ENCODE measurements at regions not wholly inside any gene's neighbourhood (a gene's known extent, or its start where the extent isn't known, plus 50 kb on each side); places are given as distances from the start of the nearest gene placed in this dataset.
A peak's percentile ranks its signal among the peaks of the same experiment; 100 is the strongest.

DNA sequence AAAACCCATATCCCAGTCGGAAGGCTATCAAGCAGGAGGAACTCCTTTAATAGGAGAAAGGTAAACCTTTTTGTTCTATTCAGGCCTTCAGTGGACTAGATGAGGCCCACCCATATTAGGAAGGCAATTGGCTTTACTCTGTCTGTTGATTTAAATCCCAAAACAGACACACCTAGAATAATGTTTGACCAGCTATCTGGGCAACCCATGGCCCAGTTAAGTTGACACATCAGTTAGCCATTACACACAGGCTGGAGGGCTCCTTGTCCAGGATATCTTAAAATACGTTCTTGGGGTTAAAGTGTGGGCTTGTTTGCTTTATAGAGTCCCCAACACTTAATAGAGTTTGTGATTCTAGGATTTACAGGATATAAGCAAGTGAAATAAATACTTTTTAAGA, 339.0 kb upstream of the PRKCQ start:
- DNase-seq: no peak

DNA sequence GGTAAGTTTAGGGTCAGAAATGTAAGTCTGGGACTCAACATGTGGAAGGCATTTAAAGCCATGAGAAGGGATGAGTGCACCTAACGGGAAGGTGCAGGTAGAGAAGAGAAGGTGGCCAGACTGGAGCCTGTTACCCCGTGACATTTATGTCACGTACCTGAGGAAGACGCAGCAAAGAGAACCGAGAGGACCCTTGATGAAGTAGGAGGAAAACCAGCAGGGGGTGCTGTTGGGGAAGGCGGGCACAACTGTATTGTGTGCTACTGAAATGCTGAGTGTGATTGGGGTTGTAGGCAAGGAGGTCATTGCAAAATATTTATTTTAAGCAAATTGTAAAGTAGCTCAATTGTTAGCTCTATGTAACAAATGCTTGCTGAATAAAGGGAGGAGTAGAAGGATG, 338.2 kb upstream of the PRKCQ start:
- DNase-seq: peak; percentile 64 to 76

DNA sequence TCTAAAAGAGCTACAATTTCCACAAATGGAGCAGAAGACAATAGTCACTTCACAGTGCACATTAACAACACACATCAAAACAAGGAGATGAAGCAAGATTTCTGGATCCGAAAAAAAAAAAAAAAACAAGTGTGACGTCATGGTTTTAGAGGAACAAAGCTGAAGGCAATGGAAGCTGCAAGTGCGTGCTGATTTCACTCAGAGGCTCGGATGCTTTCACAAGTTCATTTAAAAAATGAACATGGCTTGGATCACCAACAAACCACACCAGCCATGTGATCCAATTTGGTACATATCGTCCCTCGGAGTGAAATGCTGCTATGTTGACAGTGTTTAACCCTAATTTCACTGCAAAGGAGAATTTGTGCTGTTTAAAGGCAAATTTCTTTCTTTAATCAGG, 337.0 kb upstream of the PRKCQ start:
- no peak for DNase-seq

DNA sequence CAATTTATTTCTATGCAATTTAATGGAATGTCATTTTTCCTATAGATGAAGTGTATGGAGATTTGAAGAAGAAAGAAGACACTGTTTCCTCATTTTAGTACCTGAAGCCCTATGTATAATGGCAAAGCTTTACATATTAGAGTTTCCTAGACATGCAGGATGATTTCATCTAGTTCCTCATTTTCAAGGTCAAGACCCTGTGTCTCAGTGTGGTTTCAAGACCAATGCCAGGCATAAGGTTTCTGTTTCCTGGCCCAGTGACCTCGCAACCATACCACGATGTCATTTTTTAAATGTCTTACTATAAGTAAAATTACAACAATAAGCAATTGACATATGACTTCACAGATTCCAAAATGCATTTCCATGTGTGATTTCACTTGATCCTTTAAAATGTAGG, 336.5 kb upstream of the PRKCQ start:
- no peak for DNase-seq

DNA sequence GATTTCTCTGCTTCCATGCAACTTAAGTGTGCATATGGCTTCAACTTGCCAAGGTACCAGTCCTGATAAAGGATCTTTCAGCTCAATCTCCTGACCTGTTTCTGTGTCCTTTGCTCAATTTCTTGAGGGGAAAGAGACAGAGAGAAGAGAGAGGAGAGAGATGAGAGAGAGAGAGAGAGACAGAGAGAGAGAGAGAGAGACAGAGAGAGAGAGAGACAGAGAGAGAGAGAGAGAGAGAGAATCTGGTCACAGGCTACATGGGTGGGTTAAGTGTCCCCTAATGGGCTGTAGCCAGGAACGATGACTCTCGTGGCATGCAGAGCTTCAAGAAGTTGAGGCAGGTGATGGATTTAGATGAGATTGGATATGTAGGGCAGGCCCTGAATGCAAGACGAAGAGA, 335.2 kb upstream of the PRKCQ start:
- DNase-seq: no peak

DNA sequence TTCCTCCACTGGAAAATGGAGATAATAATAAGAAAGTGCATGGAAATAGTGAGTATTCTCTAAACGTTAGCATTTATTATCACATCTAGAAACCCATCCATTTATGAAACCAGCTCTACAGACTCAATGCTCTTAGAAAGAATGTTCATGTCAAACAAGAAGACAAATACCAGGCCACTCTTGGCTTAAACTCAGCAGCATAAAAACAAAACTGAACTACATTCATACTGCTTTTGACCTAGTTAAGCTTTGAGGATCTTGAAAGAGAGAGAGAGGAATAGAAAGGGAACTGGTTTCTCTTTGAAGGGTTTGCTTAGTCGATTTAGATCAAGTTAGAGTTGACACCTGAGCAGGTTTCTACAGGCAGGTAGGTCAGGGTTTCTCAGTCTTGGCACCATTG, 332.9 kb upstream of the PRKCQ start:
- DNase-seq: no peak

DNA sequence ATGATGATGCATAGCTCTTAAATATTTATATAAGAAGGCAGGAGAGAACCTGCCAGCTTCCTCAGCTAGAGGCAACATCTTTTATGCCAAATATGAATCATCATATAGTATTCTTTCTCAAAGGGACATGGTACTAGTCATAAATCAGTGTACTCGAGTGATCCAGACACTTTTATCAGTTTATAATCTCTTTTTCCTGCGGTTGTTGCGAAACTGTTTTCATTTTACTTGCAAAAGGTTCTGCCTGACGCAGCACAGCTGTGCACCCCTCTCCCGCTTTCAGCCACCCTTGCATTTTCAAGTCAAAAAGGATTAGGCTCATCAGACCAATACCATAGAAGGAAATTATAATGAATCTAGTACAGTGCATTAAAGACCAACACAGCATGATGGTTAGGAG, 332.3 kb upstream of the PRKCQ start:
- no peak for DNase-seq

DNA sequence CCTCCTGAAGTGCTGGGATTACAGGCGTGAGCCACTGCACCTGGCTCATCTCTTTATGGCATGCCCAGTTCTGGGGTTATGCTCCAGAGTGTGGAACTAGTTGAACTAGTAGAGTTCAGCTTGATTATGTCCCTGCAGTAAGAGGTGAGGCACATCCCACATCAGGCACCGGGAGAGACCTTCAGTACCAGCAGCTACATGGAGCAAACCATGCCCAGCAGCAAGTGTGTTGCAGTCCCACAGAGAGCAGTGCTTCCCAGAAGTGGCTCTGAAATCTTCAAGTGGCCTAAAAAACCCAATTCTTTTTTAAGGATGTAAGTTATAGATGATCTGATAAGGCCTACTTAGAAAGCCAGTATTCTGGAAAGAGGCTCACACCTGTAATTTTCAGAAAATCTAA, 331.9 kb upstream of the PRKCQ start:
- no peak for DNase-seq

DNA sequence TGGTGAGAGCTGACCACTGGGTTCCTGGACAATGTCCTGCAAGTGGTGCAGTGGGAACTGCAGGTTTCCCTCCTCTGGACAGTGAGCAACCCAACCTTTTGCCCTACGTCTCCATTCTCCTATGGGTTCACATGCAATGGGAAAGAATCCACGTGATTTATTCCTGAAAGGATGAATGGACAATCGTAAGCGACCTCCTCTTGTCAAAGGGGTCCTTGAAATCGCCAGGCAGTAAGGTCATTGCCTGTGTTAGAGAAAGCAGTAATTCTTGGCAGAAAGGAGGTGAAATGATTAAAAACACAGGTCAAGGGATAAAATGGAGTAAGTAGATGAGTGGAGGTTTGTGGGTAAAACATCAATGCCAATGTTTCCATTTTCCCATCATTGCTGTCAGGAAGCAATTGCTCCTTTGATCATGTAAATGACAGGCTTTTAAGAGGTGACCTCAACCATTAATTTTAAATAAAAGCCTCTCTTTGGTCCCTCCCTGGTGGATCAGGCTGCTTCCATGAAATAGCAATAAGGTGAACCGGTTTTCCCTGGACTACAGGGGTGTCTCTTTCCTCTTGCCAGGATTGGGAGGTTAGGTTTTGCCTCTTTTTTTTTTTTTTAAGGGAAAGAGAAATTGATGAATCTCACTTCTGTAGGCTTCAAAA, 330.0 kb upstream of the PRKCQ start:
- DNase-seq: no peak

DNA sequence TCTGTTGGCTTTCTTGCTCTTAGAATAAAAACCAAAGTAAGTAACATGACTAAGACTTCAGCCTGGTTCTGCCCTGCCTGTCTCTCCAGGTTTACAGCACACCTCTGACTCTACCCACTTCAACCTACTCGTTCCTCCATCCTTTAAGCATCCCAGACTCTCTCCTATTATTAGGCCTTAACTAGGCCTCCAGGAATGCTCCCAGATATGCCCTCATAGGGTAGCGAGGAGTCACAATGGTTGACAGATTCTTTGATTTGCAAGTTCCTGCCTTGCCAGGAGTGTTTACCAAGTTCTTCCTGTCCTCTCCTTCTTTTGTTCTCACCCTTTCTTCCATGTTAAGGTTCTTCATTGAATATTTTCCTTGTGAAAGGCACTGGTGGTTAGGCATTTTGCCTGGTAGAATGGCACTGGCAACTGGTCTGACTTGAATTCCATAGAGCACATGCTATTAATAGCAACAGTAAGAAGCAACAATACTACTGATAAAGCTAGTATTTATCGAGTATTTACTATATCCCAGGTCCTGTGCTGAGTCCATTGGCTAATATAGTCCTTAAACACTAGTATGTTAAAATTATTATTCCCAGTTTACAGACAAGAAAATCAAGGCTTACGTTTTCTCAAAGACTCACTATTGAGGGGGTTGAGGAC, 327.9 kb upstream of the PRKCQ start:
- no peak for DNase-seq

DNA sequence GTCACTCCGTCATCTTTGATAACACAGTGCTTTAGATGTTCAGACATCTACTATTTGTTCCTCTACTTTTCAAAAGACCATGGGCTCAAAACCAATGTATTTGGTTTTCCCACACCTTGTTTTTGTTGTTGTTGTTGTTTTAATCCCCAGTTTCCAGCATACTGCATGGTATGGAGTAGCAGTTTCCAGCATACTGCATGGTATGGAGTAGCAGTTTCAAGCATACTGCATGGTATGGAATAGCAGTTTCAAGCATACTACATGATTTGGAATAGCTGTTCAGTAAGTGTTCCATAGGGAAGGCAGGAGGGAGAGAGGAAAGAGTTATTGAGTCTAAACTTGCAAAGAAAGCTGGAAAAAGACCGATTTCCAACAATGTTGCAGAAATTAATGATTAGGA, 314.3 kb upstream of the PRKCQ start:
- DNase-seq: no peak

DNA sequence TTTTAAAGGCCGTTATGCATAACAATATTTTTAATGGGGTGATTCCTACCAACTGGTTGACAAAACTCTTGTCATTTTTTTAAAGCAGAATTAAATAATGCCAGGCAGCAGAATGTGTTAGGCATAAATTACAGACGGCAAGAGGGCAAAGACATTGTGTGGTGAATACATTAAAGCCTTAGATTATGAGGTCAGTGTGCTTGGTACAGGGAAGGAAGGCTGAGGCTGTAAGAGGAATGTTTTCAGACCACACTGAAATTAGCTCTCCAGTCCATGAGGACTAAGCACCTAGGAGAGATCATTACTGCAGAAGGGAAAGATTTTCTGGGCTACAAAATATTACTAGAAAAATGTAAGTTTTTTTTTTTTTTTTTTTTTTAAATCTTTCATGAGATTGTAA, 312.8 kb upstream of the PRKCQ start:
- DNase-seq: no peak

DNA sequence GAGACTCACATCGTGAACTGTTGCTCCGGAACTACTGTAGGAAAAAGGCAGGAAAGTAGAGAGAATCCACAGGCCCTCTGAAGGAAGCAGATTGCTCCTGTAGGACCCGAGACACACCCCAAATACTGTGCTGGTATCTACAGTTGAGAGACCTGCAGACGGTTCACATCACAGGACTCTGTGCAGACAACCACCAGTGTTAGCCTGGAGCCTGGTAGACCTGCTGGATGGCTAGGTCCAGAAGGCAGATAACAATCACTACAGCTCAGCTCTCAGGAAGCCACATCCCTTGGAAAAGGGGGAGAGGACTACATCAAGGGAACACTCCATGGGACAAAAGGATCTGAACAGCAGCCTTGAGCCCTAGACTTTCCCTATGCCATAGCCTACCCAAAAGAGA, 311.8 kb upstream of the PRKCQ start:
- no peak for DNase-seq

DNA sequence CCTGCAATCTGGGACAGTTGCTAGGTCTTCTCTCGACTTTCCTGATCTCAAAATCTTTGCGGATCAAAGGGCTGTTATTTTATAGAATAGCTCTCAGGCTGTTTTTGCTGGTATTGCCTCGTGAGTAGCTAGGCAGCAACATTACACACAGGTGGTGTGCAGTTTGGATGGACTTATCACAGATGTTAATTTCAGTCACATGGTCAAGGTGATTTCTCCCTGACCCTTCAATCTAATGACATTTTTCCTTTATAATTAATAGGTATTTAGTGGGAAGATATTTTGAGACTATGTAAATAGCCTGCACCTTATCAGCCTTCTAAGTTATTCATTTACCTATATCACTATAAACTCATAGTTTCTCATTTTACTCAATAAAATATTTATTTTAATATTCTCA, 309.6 kb upstream of the PRKCQ start:
- no peak for DNase-seq

DNA sequence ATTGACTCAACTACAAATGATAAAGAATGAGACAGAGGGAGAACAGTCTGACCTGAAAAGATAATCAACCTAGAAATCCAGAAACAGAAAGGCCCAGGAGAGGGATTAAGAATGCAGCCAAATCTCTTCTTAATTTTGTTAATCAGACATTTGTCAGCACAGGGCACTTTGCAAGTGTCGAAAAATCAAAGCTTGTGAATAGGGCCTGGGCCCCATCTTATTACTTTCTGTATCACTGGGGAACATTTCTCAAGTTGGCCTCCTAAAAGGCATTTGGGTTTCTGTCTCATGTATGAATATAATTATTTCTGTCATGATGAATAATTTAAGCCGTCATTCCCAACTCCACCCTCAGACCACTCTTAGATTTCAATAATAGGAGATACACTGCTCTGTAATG, 308.4 kb upstream of the PRKCQ start:
- no peak for DNase-seq

DNA sequence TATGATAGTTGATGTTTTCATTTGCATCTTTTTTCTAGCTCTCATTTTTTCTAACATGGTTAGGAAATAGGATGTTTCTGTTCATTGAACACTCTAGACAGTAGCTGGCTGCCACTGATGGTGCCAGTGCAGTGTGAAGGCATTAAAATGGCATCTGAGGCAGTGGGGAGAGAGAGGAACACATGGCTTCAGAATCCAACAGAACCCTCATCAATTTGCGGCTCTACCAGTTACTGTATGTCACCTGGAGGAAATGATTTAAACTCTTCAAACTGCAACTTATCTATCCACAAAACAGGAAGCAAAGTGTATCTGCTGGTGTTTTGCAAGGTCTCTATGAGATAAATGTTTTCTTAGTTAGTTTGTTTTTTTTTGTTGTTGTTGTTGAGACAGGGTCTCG, 305.2 kb upstream of the PRKCQ start:
- DNase-seq: no peak

DNA sequence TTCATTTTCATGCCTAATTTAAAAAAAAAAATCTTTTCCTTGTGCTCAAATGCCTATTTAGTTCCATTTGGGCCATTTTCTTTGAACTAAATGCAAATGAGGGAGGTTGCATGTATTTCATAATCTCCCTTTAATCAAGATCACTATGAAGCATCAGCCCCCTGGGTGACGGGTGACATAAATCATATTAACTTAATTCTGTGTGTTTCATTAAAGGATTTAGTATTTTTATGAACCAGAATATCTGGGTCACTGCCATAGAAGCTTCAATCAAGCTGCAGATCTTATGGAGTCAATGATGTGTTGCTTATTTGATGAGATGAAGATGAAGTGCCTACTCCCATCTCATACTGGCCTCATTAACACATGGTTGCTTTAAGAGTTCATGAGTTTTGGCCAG, 301.9 kb upstream of the PRKCQ start:
- no peak for DNase-seq

DNA sequence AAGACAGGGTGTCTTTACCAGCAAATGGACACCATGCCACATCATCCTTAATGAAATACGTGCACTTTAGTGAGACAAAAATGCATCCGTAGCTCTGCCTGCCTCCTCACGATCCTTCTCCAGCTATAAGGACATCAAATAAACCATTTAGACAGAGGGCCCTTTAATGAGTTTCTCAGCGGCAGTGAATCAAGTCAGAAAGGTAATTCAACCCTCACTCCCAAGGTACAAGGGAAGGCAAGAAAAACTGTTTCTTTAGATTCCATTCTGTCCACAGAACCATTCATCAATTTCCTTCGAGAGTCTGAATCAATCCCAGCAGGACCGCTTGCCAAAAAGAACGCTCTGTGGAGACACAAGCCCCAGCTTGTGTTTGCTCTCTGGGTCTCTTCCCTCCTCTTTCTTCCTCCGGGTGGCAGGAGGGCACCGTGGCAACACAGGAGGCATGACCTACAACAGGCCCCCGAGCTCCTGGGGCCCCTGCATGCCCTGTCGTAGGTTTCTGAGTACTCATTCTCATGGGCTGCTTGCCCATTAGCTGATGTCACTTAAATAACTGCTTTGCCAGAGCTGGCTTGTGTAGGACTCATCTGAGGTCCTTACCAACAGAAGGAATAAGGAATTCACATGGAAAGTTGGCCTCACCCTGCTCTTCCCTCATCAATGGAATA, 297.8 kb upstream of the PRKCQ start:
- DNase-seq: no peak

DNA sequence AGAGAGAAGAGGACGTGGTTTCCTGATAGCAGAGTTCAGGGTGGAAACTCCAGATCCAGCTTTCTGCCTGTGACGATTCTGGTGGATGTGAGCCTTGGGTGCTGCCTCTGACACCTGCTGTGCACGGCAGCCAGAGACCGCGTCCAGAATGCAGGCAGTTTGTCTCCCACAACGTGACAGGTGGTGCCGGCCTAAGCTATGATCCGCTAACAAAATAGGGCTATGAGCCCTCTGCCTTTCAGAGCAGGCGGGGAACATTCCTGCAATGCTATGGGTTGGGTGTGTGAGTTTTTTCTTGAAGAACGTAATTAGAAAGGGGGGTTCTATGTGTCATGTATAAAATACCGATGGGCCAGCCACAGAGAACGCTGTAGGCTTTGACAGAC, 297.3 kb upstream of the PRKCQ start:
- no peak for DNase-seq

DNA sequence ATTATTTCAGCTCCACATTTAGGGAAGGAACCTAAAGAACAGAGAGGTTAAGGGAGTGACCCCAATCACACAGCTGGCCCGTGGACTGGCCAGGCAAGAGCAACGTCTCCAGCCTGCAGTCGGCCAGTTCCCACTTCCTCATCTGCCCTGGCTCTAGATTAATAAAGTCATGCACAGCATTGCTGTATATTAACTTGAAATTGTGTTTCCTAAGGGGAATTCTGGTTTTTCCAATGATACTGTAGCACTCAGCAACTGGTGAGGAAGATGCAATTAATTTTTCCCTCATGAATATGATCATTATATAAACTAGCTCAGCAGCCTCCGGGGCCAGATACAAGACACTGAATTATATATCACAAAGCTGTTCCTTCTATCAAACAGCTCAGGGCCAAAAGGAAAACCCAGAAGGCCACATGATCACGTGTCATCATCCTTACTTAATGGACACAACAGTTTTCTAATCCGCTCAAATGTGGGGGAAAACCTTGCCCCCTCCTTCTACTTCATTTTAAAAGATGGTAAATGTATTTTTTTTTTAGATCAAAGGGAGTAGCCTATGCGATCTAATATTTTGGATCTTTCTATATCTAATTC, 295.3 kb upstream of the PRKCQ start:
- DNase-seq: no peak

DNA sequence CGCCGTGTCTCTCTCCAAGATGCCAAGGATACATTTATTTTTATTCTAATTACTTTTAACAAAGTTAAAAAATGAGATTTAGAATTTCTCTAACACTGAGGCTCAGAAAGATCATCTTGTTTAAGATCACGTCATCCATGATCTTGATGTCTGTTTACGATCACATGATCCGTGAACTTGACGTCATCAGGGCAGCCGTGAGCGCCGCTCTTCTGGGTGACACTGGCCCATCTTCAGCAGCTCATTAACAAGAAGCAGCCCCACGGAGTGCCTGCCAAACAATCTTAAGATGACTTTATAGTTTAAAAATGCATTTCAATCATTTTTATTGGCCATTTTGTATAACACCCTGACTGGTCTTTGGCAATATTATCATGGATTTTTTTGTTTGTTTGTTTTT, 291.1 kb upstream of the PRKCQ start:
- no peak for DNase-seq

DNA sequence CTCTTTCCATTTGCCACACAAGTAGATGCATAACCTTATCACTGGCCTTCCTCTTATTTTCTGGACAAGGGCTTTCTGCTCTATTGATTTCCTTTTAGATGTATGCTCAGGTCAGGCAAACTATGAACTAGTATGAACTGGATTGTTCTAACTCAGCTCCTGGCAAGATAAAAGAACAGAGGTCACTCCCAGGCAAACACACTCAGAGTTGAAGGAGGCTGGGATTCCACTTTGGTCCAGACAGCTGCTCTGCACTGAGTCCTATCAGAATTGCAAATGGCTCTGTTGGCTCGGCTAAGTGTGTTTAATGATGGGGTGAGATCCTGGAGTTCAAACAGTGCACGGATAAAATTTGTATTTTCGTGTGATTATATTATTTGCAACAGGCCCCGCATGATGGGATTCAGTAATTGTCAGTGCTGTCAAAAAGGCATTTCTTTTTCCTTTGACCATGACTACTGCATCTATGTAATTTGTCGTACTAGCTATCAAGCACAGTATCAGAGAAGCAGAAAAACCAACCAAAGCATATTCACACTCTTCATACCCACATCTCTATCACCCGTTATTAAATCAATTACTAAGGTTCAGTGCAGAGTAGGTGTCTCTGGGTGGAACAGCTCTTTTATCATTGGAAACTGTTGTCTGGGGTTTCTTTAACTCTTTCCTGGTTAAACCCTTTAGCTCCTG, 288.1 kb upstream of the PRKCQ start:
- DNase-seq: no peak

DNA sequence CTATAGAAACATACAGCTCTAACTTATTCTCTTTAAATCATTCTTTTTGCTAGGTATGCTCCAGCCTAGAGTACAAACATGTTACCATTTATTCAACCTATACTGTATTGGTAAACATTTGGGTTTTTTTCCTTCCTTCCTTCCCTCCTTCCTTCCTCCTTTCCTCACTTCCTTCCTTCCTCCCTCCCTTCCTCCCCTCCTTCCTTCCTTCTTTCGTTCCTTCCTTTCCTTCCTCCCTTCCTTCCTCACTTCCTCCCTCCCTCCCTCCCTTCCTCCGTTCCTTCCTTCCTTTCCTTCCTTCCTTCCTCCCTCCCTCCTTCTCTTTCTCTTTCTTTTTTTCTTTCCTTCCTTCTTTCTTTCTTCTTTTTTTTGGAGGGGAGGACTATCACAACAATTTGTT, 286.7 kb upstream of the PRKCQ start:
- DNase-seq: no peak

DNA sequence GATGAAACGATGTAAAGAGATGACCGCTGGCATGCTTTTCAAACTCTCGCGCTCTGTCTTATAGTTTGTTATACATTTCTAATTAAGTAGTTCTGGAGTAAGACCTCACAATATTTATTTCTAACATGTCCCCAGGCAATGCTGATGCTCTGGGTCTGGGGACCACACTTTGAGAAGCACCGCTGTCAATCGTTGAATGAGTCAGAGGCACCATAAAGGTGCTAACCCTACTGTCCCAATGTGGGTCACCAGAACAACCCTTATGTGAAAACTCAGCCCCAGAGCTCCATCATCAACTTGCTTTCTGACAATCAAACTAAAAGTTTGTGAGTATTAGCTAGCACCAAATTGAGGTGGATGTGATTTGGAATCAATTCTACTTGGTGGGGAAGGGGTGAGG, 284.1 kb upstream of the PRKCQ start:
- no peak for DNase-seq
